Upper lobe of left lung (tissue), 6 donors: ENCODE measurements at regions not wholly inside any gene's neighbourhood (a gene's known extent, or its start where the extent isn't known, plus 50 kb on each side); places are given as distances from the start of the nearest gene placed in this dataset.

Source experiments
- ATAC-seq, 2 donors: fragments of 200-7000 bp; cut with Tn5 transposase; one replicate each; pipeline ENCODE4 v1.9.1; 2022; ENCODE audit warnings: mild to moderate bottlenecking in 2 of 2, moderate library complexity in 2 of 2; ENCODE audit not compliant: low FRiP score in 2 of 2
- DNase-seq, 2 donors: peaks; one replicate each; pipeline ENCODE4 v3.0.0-alpha.2; 2019 to 2020
- H3K27ac ChIP-seq, 4 donors: fragments of 200-600 bp; sonication (generic); one replicate each; pipeline ENCODE4 v1.5.1; 2016 to 2019
- H3K27me3 ChIP-seq, 4 donors: fragments of 200-600 bp; sonication (generic); one replicate each; pipeline ENCODE4 v1.5.1; 2017 to 2019
- H3K36me3 ChIP-seq, 4 donors: fragments of 200-600 bp; sonication (generic); one replicate each; pipeline ENCODE4 v1.5.1; 2016 to 2019
- H3K4me1 ChIP-seq, 4 donors: fragments of 200-600 bp; sonication (generic); one replicate each; pipeline ENCODE4 v1.5.1; 2018 to 2019
- H3K4me3 ChIP-seq, 4 donors: fragments of 200-600 bp; sonication (generic); one replicate each; pipeline ENCODE4 v1.5.1; 2017 to 2019; ENCODE audit warnings: mild to moderate bottlenecking in 2 of 4, moderate library complexity in 1 of 4
- H3K9me3 ChIP-seq, 4 donors: fragments of 200-600 bp; sonication (generic); one replicate each; pipeline ENCODE4 v1.5.1; 2018 to 2019
- EP300 ChIP-seq, 4 donors: sonication (generic); formaldehyde crosslinking; IDR thresholded peaks; one replicate each; pipeline ENCODE4 v1.5.1; 2017; ENCODE audit warnings: antibody characterized with exemption in 4 of 4, control low read depth in 2 of 4
- POLR2A ChIP-seq, 4 donors: fragments of 450-650 bp; IDR thresholded peaks; one replicate each; pipeline ENCODE4 v1.5.1; 2016 to 2017; ENCODE audit warnings: antibody characterized with exemption in 4 of 4, mild to moderate bottlenecking in 2 of 4
- POLR2AphosphoS5 ChIP-seq, 2 donors: sonication (generic); formaldehyde crosslinking; IDR thresholded peaks; one replicate each; pipeline ENCODE4 v1.5.1; 2017; ENCODE audit warnings: antibody characterized with exemption in 2 of 2
- WGBS, 2 donors: methylation state at CpG; one replicate each; pipeline ENCODE4 v1.1.5; 2017 to 2018; 5-methylcytosine and 5-hydroxymethylcytosine counted together
- TF ChIP-seq, protein P1 (sequence below), 6 experiments: fragments of 450-650 bp in 4 of 6; fragments of 200-600 bp in 2 of 6; sonication (generic) in 2 of 6; IDR thresholded peaks; one replicate each; pipeline ENCODE4 v1.5.1; 2016 to 2019; ENCODE audit warnings: antibody characterized with exemption in 6 of 6
- donor health status: DM: no; HTN: no; CAD: no; lungs with moderate emphysema.
- donor health status: DM: no; HTN: yes; CAD: no; lungs with severe emphysema.

DNA sequence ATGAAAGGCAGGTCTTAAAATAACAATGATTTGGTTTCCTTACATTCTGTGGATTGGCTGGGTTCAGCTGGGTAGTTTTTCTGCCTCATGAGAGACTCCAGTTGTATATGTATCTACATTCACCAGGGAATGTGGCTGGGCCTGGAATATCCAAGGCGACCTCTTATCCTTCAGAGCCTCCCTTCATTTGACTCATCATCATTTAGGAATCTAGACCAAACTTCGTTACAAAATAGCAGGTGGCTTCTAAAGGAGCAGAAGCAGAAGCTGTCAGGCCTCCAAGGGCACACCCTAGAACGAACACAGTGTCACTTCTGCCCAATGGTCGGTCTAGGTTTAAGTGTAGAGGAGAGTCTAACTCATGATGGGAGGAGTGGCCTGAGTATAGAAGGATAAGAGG is 204.2 kb downstream of the EN1 start:
- WGBS, 2 donors = 62 to 69% methylated on average over 4 of the region's 4 CpGs
- ATAC-seq = peak in 1 of 2 donors; percentile 48
- H3K27me3 ChIP-seq = no peaks in the 10 kb centered on the region
- no peaks in the 10 kb centered on the region for H3K36me3 ChIP-seq
- H3K4me1 ChIP-seq = no peaks in the 10 kb centered on the region
- no peak for DNase-seq
- no peaks in the 10 kb centered on the region for H3K9me3 ChIP-seq
- H3K27ac ChIP-seq = no peak overlapping the region
- TF ChIP-seq EP300 (IDR thresholded peaks at IDR 0.05) = no peak
- TF ChIP-seq, protein P1, sequence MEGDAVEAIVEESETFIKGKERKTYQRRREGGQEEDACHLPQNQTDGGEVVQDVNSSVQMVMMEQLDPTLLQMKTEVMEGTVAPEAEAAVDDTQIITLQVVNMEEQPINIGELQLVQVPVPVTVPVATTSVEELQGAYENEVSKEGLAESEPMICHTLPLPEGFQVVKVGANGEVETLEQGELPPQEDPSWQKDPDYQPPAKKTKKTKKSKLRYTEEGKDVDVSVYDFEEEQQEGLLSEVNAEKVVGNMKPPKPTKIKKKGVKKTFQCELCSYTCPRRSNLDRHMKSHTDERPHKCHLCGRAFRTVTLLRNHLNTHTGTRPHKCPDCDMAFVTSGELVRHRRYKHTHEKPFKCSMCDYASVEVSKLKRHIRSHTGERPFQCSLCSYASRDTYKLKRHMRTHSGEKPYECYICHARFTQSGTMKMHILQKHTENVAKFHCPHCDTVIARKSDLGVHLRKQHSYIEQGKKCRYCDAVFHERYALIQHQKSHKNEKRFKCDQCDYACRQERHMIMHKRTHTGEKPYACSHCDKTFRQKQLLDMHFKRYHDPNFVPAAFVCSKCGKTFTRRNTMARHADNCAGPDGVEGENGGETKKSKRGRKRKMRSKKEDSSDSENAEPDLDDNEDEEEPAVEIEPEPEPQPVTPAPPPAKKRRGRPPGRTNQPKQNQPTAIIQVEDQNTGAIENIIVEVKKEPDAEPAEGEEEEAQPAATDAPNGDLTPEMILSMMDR (IDR thresholded peaks at IDR 0.05) = no peak
- no peak for TF ChIP-seq POLR2AphosphoS5 (IDR thresholded peaks at IDR 0.05)
- no peak for TF ChIP-seq POLR2A (IDR thresholded peaks at IDR 0.05)
- no peak overlapping the region for H3K4me3 ChIP-seq

DNA sequence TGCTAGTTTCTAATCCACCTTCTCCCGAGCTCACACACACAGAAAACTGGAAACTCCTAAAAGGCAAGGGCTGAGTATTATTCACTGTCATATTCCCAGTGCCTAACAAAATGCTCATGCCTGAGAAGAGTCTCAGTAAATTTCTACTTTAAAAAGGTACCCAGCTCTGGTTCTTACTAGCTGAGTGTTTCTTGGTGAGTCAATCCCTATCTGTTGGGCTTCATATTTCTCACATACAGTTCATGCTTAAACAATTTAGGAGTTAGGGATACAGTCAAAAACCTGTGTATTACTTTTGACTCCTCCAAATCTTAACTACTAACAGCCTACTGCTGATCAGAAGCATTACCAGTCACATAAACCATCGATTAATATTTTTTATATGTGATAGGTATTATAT is 204.9 kb downstream of the EN1 start:
- Histone ChIP-seq H3K36me3 (no peaks in the 10 kb centered on the region), H3K4me3 (no peak overlapping the region), H3K27me3 (no peaks in the 10 kb centered on the region), H3K9me3 (no peaks in the 10 kb centered on the region), H3K4me1 (no peaks in the 10 kb centered on the region), H3K27ac (no peak overlapping the region)
- DNase-seq (no peak), ATAC-seq (no peak)
- WGBS, 2 donors = 56 to 63% methylated on average over 2 of the region's 2 CpGs
- TF ChIP-seq EP300 (IDR thresholded peaks at IDR 0.05) (no peak), POLR2A (IDR thresholded peaks at IDR 0.05) (no peak), POLR2AphosphoS5 (IDR thresholded peaks at IDR 0.05) (no peak)
- TF ChIP-seq, protein P1 (IDR thresholded peaks at IDR 0.05) = no peak

DNA sequence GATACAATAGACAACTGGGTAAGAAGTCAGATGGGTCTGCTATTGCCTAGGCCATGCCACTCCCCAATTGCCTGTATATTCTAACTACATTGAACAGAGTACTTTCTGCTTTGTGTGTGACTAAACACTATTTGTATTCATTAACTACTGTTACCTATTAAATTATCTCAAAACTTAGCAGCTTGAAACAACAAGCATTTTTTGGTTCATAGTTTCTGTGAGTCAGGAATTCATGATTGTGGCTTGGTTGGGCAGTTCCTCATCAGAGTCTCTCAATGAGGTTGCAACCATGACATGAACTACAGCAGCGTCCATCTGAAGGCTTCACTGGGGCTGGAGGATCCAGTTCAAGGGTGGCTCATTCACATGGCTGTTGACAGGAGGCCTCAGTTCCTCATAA is 205.7 kb downstream of the EN1 start:
- H3K27me3 ChIP-seq = no peaks in the 10 kb centered on the region
- DNase-seq (no peak), ATAC-seq (no peak)
- no peak overlapping the region for H3K4me3 ChIP-seq
- H3K4me1 ChIP-seq = no peaks in the 10 kb centered on the region
- H3K9me3 ChIP-seq = no peaks in the 10 kb centered on the region
- TF ChIP-seq, protein P1 (IDR thresholded peaks at IDR 0.05) = no peak
- TF ChIP-seq POLR2A (IDR thresholded peaks at IDR 0.05) (no peak), EP300 (IDR thresholded peaks at IDR 0.05) (no peak), POLR2AphosphoS5 (IDR thresholded peaks at IDR 0.05) (no peak)
- no peaks in the 10 kb centered on the region for H3K36me3 ChIP-seq
- H3K27ac ChIP-seq = no peak overlapping the region
- 69% methylated on average over 1 of the region's 1 CpG; no CpG with 5 or more reads in 1 of the 2 donors for WGBS, 2 donors

DNA sequence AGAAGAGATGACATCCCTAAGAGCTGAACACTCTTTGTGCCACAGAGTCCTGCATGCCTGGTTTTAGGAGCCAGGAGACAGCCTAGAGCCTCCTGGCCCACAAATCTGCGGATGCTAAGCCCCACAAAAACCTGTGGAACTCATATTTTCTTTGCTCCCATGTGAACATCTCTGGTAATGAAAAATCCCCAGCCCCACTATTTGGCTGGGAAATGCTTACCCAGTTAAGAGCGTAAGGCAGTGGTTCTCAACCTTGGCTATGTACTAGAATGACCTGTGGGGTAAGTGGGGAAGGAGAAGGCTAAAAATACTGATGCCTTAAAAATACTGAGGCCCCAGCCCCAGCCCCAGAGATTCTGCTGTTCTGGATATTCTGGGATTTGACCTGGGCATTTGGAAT is 208.1 kb downstream of the EN1 start:
- TF ChIP-seq POLR2A (IDR thresholded peaks at IDR 0.05) (no peak), EP300 (IDR thresholded peaks at IDR 0.05) (no peak), POLR2AphosphoS5 (IDR thresholded peaks at IDR 0.05) (no peak)
- TF ChIP-seq, protein P1 (IDR thresholded peaks at IDR 0.05) = no peak
- Histone ChIP-seq H3K4me3 (no peak overlapping the region), H3K4me1 (no peaks in the 10 kb centered on the region), H3K27me3 (no peaks in the 10 kb centered on the region), H3K27ac (no peak overlapping the region), H3K36me3 (no peaks in the 10 kb centered on the region), H3K9me3 (no peaks in the 10 kb centered on the region)
- DNase-seq = no peak
- WGBS, 2 donors = 75 to 78% methylated on average over 2 of the region's 2 CpGs
- ATAC-seq = no peak

DNA sequence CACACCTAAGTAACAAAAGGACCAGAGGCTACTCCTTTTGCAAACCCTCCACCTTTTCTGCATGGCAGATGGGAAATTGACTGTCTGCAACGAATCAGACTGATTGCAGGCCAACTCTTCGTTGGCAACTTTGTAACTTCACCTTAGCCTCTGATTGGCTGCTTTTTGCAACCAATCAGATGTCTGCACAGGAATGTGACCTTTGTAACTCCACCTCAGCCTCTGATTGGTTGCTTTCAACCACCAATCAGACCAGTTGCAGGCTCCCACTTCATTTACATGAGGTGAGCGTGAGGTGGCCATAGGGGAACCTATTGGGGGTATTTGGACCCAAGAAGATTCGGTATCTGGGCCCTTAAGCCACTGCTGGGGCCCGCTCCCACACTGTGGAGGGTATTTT is 209.0 kb downstream of the EN1 start:
- ATAC-seq = no peak
- Histone ChIP-seq H3K36me3 (no peaks in the 10 kb centered on the region), H3K9me3 (no peaks in the 10 kb centered on the region), H3K27me3 (no peaks in the 10 kb centered on the region), H3K4me1 (no peaks in the 10 kb centered on the region), H3K27ac (no peak overlapping the region), H3K4me3 (no peak overlapping the region)
- DNase-seq = no peak
- WGBS, 2 donors = 75 to 82% methylated on average over 5 of the region's 5 CpGs
- no peak for TF ChIP-seq POLR2A (IDR thresholded peaks at IDR 0.05)
- no peak for TF ChIP-seq POLR2AphosphoS5 (IDR thresholded peaks at IDR 0.05)
- TF ChIP-seq, protein P1 (IDR thresholded peaks at IDR 0.05) = no peak
- TF ChIP-seq EP300 (IDR thresholded peaks at IDR 0.05) = no peak
